CD14-positive monocyte (primary cell): ENCODE measurements at regions not wholly inside any gene's neighbourhood (a gene's known extent, or its start where the extent isn't known, plus 50 kb on each side); places are given as distances from the start of the nearest gene placed in this dataset.

ENCODE experiments used
- DNase-seq, 3 donors: peaks; one replicate each; pipeline ENCODE4 v3.0.0-alpha.2; 2011 to 2022
- H2AFZ ChIP-seq: 2 replicates; pipeline ENCODE4 v1.6.0; 2012; ENCODE audit warnings: mild to moderate bottlenecking, low read depth, low read length, inconsistent platforms; ENCODE audit not compliant: insufficient read depth, poor library complexity, severe bottlenecking
- H3K27ac ChIP-seq, 2 donors: 1 replicate in 1 of 2; 2 replicates in 1 of 2; pipeline ENCODE4 v1.5.1; 2012 to 2013; ENCODE audit warnings: low read length in 2 of 2, control low read depth in 1 of 2, inconsistent platforms in 1 of 2, low read depth in 1 of 2, mild to moderate bottlenecking in 1 of 2
- H3K27me3 ChIP-seq, 2 donors: one replicate each; pipeline versions ENCODE4 v1.6.0 to v1.6.1; 2011 to 2013; ENCODE audit warnings: low read length in 2 of 2; ENCODE audit not compliant: control insufficient read depth in 2 of 2, insufficient read depth in 2 of 2
- H3K36me3 ChIP-seq, 2 donors: replicated peaks in 1 of 2; 1 replicate in 1 of 2; 2 replicates in 1 of 2; pipeline versions ENCODE4 v1.5.1 to v1.6.1; 2012 to 2013; ENCODE audit warnings: low read length in 2 of 2, control low read depth in 1 of 2, inconsistent platforms in 1 of 2, mild to moderate bottlenecking in 1 of 2; ENCODE audit not compliant: insufficient read depth in 2 of 2, control insufficient read depth in 1 of 2
- H3K4me1 ChIP-seq, 2 donors: 1 replicate in 1 of 2; 2 replicates in 1 of 2; pipeline versions ENCODE4 v1.5.1 to v1.6.1; 2012 to 2013; ENCODE audit warnings: low read length in 2 of 2, control low read depth in 1 of 2, inconsistent platforms in 1 of 2, mild to moderate bottlenecking in 1 of 2, moderate library complexity in 1 of 2; ENCODE audit not compliant: insufficient read depth in 2 of 2, control insufficient read depth in 1 of 2
- H3K4me2 ChIP-seq: replicated peaks from 2 replicates; pipeline ENCODE3; 2012; ENCODE audit warnings: low read length, moderate library complexity, mild to moderate bottlenecking; ENCODE audit not compliant: poor library complexity, severe bottlenecking; ENCODE audit errors: extremely low read depth
- H3K4me3 ChIP-seq, 3 experiments: fragments of 200-600 bp in 1 of 3; sonication (generic) in 1 of 3; replicated peaks in 1 of 3; 1 replicate in 2 of 3; 2 replicates in 1 of 3; pipeline ENCODE4 v1.5.1; 2011 to 2013; ENCODE audit warnings: low read length in 3 of 3, mild to moderate bottlenecking in 3 of 3, control low read depth in 2 of 3, low read depth in 2 of 3, inconsistent platforms in 1 of 3, moderate library complexity in 1 of 3
- H3K79me2 ChIP-seq: 2 replicates; pipeline ENCODE4 v1.6.0; 2012; ENCODE audit warnings: mild to moderate bottlenecking, control low read depth, inconsistent platforms, low read length, moderate library complexity; ENCODE audit not compliant: insufficient read depth
- H3K9ac ChIP-seq: 2 replicates; pipeline ENCODE4 v1.6.0; 2017; ENCODE audit warnings: low read length, mild to moderate bottlenecking; ENCODE audit not compliant: insufficient read depth, poor library complexity, severe bottlenecking
- H3K9me3 ChIP-seq, 2 donors: replicated peaks in 1 of 2; 1 replicate in 1 of 2; 2 replicates in 1 of 2; pipeline versions ENCODE4 v1.5.1 to v1.6.1; 2012 to 2013; ENCODE audit warnings: low read length in 2 of 2, control low read depth in 1 of 2; ENCODE audit not compliant: control insufficient read depth in 1 of 2, insufficient read depth in 1 of 2
- H4K20me1 ChIP-seq: 2 replicates; pipeline ENCODE4 v1.6.0; 2012; ENCODE audit warnings: mild to moderate bottlenecking, low read length, control low read depth, moderate library complexity; ENCODE audit not compliant: insufficient read depth
- H3K27ac Mint-ChIP-seq, 7 donors: one replicate each; pipeline ENCODE4 v1.8.0; 2020; ENCODE audit warnings: mild to moderate bottlenecking in 7 of 7, mixed read lengths in 7 of 7, moderate library complexity in 6 of 7, inconsistent platforms in 2 of 7
- H3K27me3 Mint-ChIP-seq, 3 donors: one replicate each; pipeline ENCODE4 v1.8.0; 2021 to 2022; ENCODE audit warnings: low read depth in 3 of 3, mild to moderate bottlenecking in 3 of 3, mixed read lengths in 3 of 3, moderate library complexity in 3 of 3, inconsistent platforms in 1 of 3
- H3K36me3 Mint-ChIP-seq, 2 donors: one replicate each; pipeline ENCODE4 v1.8.0; 2020; ENCODE audit warnings: mixed read lengths in 2 of 2, inconsistent platforms in 1 of 2, mild to moderate bottlenecking in 1 of 2
- H3K4me1 Mint-ChIP-seq: one replicate; pipeline ENCODE4 v1.8.0; 2020; ENCODE audit warnings: mild to moderate bottlenecking, mixed read lengths
- H3K4me3 Mint-ChIP-seq, 2 donors: one replicate each; pipeline ENCODE4 v1.8.0; 2020; ENCODE audit warnings: mild to moderate bottlenecking in 2 of 2, mixed read lengths in 2 of 2, moderate library complexity in 1 of 2
- H3K9me3 Mint-ChIP-seq, 7 donors: one replicate each; pipeline ENCODE4 v1.8.0; 2020 to 2022; ENCODE audit warnings: mixed read lengths in 7 of 7, mild to moderate bottlenecking in 6 of 7, moderate library complexity in 6 of 7, inconsistent platforms in 2 of 7
- CTCF ChIP-seq: fragments of 200-600 bp; IDR thresholded peaks from one replicate; pipeline ENCODE4 v1.8.0; 2022; ENCODE audit warnings: antibody characterized with exemption, mild to moderate bottlenecking
- WGBS: methylation state at CpG from one replicate; pipeline ENCODE4 v1.1.5; 2013; ENCODE audit warnings: missing lambda C conversion rate; ENCODE audit not compliant: insufficient coverage; 5-methylcytosine and 5-hydroxymethylcytosine counted together
- intact Hi-C, 2 donors: fragments of 100-400 bp; cut with micrococcal nuclease; formaldehyde crosslinking; loops; one replicate each; pipeline versions ENCODE4 v1.15.0 to v1.15.1; 2023

- Histone ChIP-seq H3K4me2 (no peak overlapping the region), H2AFZ (no peak overlapping the region), H3K4me1 (no peaks in the 10 kb centered on the region), H3K27me3 (no peaks in the 10 kb centered on the region), H3K4me3 (no peak overlapping the region), H3K79me2 (no peaks in the 10 kb centered on the region), H3K36me3 (no peaks in the 10 kb centered on the region), H3K9ac (no peak overlapping the region), H4K20me1 (no peaks in the 10 kb centered on the region), H3K9me3 (no peaks in the 10 kb centered on the region), H3K27ac (no peak overlapping the region)
- DNase-seq = no peak
- Mint-ChIP-seq H3K27ac (no peak overlapping the region), H3K4me3 (no peak overlapping the region), H3K9me3 (peaks cover 0 to 1% (median 0%) of the 10 kb centered on the region in 7 donors), H3K4me1 (no peaks in the 10 kb centered on the region), H3K27me3 (no peaks in the 10 kb centered on the region), H3K36me3 (no peaks in the 10 kb centered on the region)
- TF ChIP-seq CTCF = no peak
- intact Hi-C loops = no loop called here
Measured at GRCh38 chr5:106474066-106474465, 1196.7 kb downstream of the EFNA5 start.

GRCh38 chr5:106459541-106459940, 1211.2 kb downstream of the EFNA5 start:
- Mint-ChIP-seq H3K4me1 (no peaks in the 10 kb centered on the region), H3K4me3 (no peak overlapping the region), H3K9me3 (peaks cover 0 to 4% (median 1%) of the 10 kb centered on the region in 7 donors), H3K27me3 (peaks cover 0 to 1% (median 0%) of the 10 kb centered on the region in 3 donors), H3K27ac (no peak overlapping the region), H3K36me3 (no peaks in the 10 kb centered on the region)
- Histone ChIP-seq H3K9ac (no peak overlapping the region), H3K36me3 (no peaks in the 10 kb centered on the region), H2AFZ (no peak overlapping the region), H3K27ac (no peak overlapping the region), H3K9me3 (no peaks in the 10 kb centered on the region), H4K20me1 (no peaks in the 10 kb centered on the region), H3K4me1 (no peaks in the 10 kb centered on the region), H3K4me2 (no peak overlapping the region), H3K79me2 (no peaks in the 10 kb centered on the region), H3K27me3 (no peaks in the 10 kb centered on the region), H3K4me3 (no peak overlapping the region)
- DNase-seq = no peak
- WGBS = no CpG with 5 or more reads among the region's 4 CpGs
- intact Hi-C loops = no loop called here
- no peak for TF ChIP-seq CTCF
